GM10266 (cell line): ENCODE measurements at regions not wholly inside any gene's neighbourhood (a gene's known extent, or its start where the extent isn't known, plus 50 kb on each side); places are given as distances from the start of the nearest gene placed in this dataset.

Source experiments
- DNase-seq: peaks from one replicate; pipeline ENCODE4 v3.0.0; 2012; ENCODE audit errors: extremely low spot score
- CTCF ChIP-seq: IDR thresholded peaks from 2 replicates; pipeline ENCODE4 v1.5.1; 2012; ENCODE audit warnings: mild to moderate bottlenecking, low read depth; ENCODE audit not compliant: control insufficient read depth, insufficient read depth; ENCODE audit errors: missing control alignments

GRCh38 chr2:11974573-11974972, 228.1 kb downstream of the LPIN1 start:
- DNase-seq, result no peak
- TF ChIP-seq CTCF, result no peak

- TF ChIP-seq CTCF, result no peak
Observed at GRCh38 chr2:11975373-11975772, 228.9 kb downstream of the LPIN1 start.

DNA sequence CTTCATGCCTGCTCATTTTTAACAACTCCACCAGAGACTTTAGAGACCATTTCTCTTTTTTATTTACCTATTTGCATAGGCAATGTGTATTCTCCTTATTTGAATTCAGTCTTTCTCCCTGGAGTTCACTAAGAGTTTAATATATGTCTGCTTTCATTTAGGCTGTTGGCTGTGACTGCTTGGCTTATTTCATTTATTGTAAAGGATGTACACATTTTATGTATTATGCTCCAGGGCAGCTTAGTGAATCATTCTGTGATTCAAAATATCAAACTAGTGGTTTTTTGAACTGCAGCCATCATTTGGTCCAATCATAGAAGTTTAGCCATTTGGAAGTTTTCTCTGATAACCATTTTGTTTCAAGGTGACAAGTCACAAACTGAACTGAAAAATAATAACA, 229.6 kb downstream of the LPIN1 start:
- no peak for TF ChIP-seq CTCF
- DNase-seq, result no peak

More at GRCh38 chr2:11975373-11975772, 228.9 kb downstream of the LPIN1 start:
- no peak for DNase-seq

- TF ChIP-seq CTCF, result no peak
- DNase-seq, result no peak
Observed at GRCh38 chr2:11977766-11978524, 231.5 kb downstream of the LPIN1 start.

DNA sequence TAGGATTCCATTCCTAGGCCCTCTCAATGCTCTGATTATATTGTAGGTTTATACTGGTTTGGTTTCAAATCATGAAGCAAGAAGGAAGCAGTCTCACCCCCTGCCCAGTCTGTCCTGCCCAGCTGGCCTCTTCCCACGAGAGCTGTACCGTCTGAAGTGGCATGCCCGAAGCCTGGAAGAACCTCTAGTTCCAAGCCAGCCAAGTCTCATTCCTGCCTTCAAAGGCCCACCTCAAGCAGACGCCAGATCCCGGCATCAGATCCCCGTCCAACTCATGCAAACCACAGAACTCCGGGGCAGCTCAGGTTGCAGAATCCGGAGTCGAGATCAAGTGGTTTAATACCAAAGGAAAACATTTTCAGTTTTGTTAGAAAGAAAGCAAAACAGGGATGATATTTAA, 234.4 kb downstream of the LPIN1 start:
- DNase-seq, result no peak
- TF ChIP-seq CTCF, result no peak

- DNase-seq, result no peak
- no peak for TF ChIP-seq CTCF
Observed at GRCh38 chr2:11983401-11983800, 237.0 kb downstream of the LPIN1 start.

DNA sequence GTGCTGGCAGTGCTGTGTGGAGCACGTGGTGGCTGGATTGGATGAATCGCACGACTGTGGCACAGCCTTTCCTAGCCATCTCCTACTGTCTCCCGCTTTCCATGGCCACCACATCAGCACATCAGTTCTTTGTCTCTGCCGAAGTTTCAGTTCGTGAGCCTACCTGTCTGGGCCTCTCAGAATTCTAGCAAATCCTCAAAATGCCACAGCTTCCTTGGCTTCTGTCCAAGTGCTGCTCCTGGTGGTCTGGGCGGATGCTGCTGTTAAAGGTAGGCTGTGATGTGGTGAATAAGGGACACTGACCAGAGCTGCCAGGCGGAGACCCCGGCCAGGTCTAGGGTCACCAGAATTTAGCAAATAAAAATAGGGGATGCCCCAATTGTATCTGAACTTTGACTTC, 237.4 kb downstream of the LPIN1 start:
- TF ChIP-seq CTCF, result no peak
- no peak for DNase-seq
